ENCODE measurements at regions not wholly inside any gene's neighbourhood (a gene's known extent, or its start where the extent isn't known, plus 50 kb on each side); places are given as distances from the start of the nearest gene placed in this dataset.

GRCh38 chr2:52456561-52457377 lies 1310.8 kb upstream of the CHAC2 start (continued):
- TF ChIP-seq REST (IDR thresholded peaks at IDR 0.05; ENCODE audit: unreplicated experiment) (no peak), ETS1 (IDR thresholded peaks at IDR 0.05) (no peak), JUNB (IDR thresholded peaks at IDR 0.05; ENCODE audit: unreplicated experiment) (no peak), EZH2 (IDR thresholded peaks at IDR 0.05; ENCODE audit: low read depth, unreplicated experiment) (no peak), POLR2AphosphoS5 (IDR thresholded peaks at IDR 0.05; ENCODE audit: low read depth) (no peak), CTCF (conservative IDR thresholded peaks at IDR 0.05; ENCODE audit: low read depth in 2 of 2) (no peak; a peak in 1 of 4 replicates), EZH2phosphoT487 (IDR thresholded peaks at IDR 0.05; ENCODE audit: unreplicated experiment) (no peak), NANOG (IDR thresholded peaks at IDR 0.05; ENCODE audit: borderline replicate concordance) (no peak), CREB1 (CRISPR knock-in tag; IDR thresholded peaks at IDR 0.05; ENCODE audit: low read depth) (no peak)

DNA sequence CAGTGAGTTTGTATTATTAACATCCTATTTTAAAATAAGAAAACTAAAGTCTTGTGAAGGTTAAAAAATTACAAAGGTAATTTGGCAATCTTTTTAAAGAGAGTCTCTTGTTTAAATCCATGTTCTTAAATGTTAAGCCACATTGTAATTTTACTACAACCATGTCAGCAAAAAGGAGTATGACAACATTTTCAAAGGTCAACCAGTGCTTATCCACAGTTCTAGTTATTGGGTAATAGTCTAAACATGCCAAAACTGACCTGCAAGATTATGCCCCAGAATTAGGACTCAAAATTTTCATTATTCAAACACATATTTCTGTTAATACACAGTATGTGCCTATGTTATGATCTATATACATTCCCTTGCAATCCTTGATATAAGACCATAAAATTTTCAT lies 1312.6 kb upstream of the CHAC2 start:
- DNase-seq (ENCODE audit: low spot score) = no peak
- Histone ChIP-seq H3K4me2 (no peak overlapping the region), H3K27me3 (ENCODE audit: insufficient read depth) (no peaks in the 10 kb centered on the region), H3K4me1 (ENCODE audit: insufficient read depth) (peaks cover 16% of the 10 kb centered on the region), H3K4me3 (no peak overlapping the region), H3F3A (replicated peaks; ENCODE audit: low read depth) (no peaks in the 10 kb centered on the region), H2AFZ (no peak overlapping the region), H4K20me1 (replicated peaks; ENCODE audit: insufficient read depth) (no peaks in the 10 kb centered on the region), H3K9me2 (ENCODE audit: insufficient read depth) (no peaks in the 10 kb centered on the region), H3K79me2 (replicated peaks; ENCODE audit: insufficient read depth) (no peaks in the 10 kb centered on the region), H3K27ac (ENCODE audit: low read depth) (no peak overlapping the region), H3K36me3 (ENCODE audit: insufficient read depth) (no peaks in the 10 kb centered on the region)
- H3K4me3 Mint-ChIP-seq = no peak overlapping the region
- TF ChIP-seq STAT1 (IDR thresholded peaks at IDR 0.05; ENCODE audit: unreplicated experiment) (no peak), NANOG (IDR thresholded peaks at IDR 0.05; ENCODE audit: borderline replicate concordance) (no peak), EZH2 (IDR thresholded peaks at IDR 0.05; ENCODE audit: low read depth, unreplicated experiment) (no peak), ZNF331 (CRISPR knock-in tag; IDR thresholded peaks at IDR 0.05; ENCODE audit: low read depth) (no peak), ZNF114 (CRISPR knock-in tag; IDR thresholded peaks at IDR 0.05) (no peak)
- no peaks in the 10 kb centered on the region for H3K36me3 Mint-ChIP-seq (ENCODE audit: low read depth)
- H3K27me3 Mint-ChIP-seq (ENCODE audit: insufficient read depth, low read depth, poor library complexity) = peaks cover 2% of the 10 kb centered on the region
- H3K27ac Mint-ChIP-seq = no peak overlapping the region
- ATAC-seq = no peak
- H3K4me1 Mint-ChIP-seq = peaks cover 21% of the 10 kb centered on the region; the same call in 2 of the 3 replicates
- H3K9me3 Mint-ChIP-seq = no peaks in the 10 kb centered on the region

Measured in GM23338 (cell line).